Osteocyte (in vitro differentiated cells): ENCODE measurements at regions not wholly inside any gene's neighbourhood (a gene's known extent, or its start where the extent isn't known, plus 50 kb on each side); places are given as distances from the start of the nearest gene placed in this dataset.

Source experiments
- DNase-seq: peaks from one replicate; pipeline ENCODE4 v3.0.0; 2021; ENCODE audit warnings: mixed read lengths; ENCODE audit not compliant: unreplicated experiment; ENCODE audit errors: extremely low spot score
- H3K27ac Mint-ChIP-seq: one replicate; pipeline ENCODE4 v1.8.0; 2021; ENCODE audit warnings: mild to moderate bottlenecking, mixed read lengths; ENCODE audit not compliant: unreplicated experiment
- H3K27me3 Mint-ChIP-seq: one replicate; pipeline ENCODE4 v1.8.0; 2021; ENCODE audit warnings: mixed read lengths; ENCODE audit not compliant: unreplicated experiment
- H3K36me3 Mint-ChIP-seq: one replicate; pipeline ENCODE4 v1.8.0; 2021; ENCODE audit warnings: mixed read lengths; ENCODE audit not compliant: unreplicated experiment
- H3K4me1 Mint-ChIP-seq: one replicate; pipeline ENCODE4 v1.8.0; 2021; ENCODE audit warnings: mixed read lengths; ENCODE audit not compliant: unreplicated experiment
- H3K4me3 Mint-ChIP-seq: one replicate; pipeline ENCODE4 v1.8.0; 2021; ENCODE audit warnings: mild to moderate bottlenecking, moderate library complexity, mixed read lengths; ENCODE audit not compliant: unreplicated experiment
- H3K9me3 Mint-ChIP-seq: one replicate; pipeline ENCODE4 v1.8.0; 2021; ENCODE audit warnings: mixed read lengths; ENCODE audit not compliant: unreplicated experiment
- TF ChIP-seq, protein P1 (sequence below): fragments of 200-600 bp; sonication (generic); IDR thresholded peaks from 2 replicates; pipeline ENCODE4 v1.5.0; 2021; ENCODE audit warnings: antibody characterized with exemption, mild to moderate bottlenecking, moderate library complexity

- Mint-ChIP-seq H3K9me3 (peaks cover 7% of the 10 kb centered on the region), H3K27me3 (no peaks in the 10 kb centered on the region), H3K27ac (no peak overlapping the region), H3K4me1 (no peaks in the 10 kb centered on the region), H3K36me3 (no peaks in the 10 kb centered on the region), H3K4me3 (no peak overlapping the region)
- TF ChIP-seq, protein P1, sequence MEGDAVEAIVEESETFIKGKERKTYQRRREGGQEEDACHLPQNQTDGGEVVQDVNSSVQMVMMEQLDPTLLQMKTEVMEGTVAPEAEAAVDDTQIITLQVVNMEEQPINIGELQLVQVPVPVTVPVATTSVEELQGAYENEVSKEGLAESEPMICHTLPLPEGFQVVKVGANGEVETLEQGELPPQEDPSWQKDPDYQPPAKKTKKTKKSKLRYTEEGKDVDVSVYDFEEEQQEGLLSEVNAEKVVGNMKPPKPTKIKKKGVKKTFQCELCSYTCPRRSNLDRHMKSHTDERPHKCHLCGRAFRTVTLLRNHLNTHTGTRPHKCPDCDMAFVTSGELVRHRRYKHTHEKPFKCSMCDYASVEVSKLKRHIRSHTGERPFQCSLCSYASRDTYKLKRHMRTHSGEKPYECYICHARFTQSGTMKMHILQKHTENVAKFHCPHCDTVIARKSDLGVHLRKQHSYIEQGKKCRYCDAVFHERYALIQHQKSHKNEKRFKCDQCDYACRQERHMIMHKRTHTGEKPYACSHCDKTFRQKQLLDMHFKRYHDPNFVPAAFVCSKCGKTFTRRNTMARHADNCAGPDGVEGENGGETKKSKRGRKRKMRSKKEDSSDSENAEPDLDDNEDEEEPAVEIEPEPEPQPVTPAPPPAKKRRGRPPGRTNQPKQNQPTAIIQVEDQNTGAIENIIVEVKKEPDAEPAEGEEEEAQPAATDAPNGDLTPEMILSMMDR, result no peak
- DNase-seq, result no peak
Measured at GRCh38 chr13:104355041-104355670, 1288.9 kb upstream of the SLC10A2 start.

DNA sequence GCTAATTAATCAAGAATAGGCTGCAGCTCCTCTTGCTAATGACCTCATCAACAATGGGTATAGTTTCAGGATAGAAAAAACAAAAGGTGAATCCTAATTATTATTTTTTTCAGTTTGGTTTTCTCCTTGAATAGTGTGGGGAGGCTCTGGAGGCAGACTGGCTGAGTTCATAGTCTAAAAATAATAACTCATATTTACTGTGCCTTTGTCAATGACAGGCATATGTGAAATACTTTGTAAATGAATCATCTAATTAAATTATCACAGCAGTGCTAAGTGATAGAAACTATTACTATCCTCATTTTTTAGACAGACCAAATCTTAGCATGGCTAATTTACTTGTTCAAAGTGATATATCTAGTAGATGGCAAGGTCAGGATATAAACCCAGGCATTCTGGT is 1261.0 kb upstream of the SLC10A2 start:
- Mint-ChIP-seq H3K36me3 (no peaks in the 10 kb centered on the region), H3K27ac (no peak overlapping the region), H3K27me3 (no peaks in the 10 kb centered on the region), H3K4me3 (no peak overlapping the region), H3K4me1 (peaks cover 7% of the 10 kb centered on the region), H3K9me3 (peaks cover under 1% of the 10 kb centered on the region)
- TF ChIP-seq, protein P1, result no peak
- DNase-seq, result no peak

DNA sequence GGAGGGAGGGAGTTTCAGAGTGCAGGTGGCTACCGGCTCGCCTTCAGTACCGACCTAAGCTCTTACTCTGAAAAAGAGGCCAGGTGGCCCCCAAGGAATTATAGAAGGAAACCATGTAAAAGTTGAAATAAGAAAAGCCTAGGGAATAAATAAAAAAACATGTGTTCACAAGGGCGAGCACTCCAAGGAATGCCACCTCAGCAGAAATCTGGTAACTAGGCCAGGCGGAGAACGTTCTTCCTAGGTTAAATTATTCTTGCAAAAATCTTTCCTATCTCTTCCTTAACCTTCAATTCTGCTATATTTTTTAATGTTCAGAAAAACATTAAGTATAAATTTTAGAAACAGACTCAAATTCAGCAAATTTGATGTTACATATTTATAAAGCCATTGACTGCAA is 1260.3 kb upstream of the SLC10A2 start:
- Mint-ChIP-seq H3K4me3 (no peak overlapping the region), H3K9me3 (no peaks in the 10 kb centered on the region), H3K36me3 (no peaks in the 10 kb centered on the region), H3K27me3 (no peaks in the 10 kb centered on the region), H3K27ac (no peak overlapping the region), H3K4me1 (peaks cover 7% of the 10 kb centered on the region)
- TF ChIP-seq, protein P1, result no peak
- DNase-seq, result no peak

DNA sequence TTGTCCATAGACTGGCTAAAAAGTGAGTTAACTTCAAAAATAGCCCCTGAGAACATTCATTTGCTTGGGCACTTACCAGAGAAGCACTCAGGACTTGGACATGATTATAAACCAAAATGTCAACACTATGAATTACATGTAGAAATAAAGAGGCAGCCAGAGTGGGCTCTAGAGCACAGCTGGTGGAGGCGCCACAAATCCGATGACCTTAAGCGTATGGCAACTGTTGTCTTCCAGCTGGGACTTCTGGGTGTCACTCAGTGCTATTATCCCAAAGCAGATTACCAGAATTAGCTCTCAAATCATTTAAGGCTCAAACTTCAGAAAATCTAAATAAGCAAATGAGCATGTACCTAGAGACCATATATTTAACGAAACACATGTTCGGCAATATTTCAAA is 1255.5 kb upstream of the SLC10A2 start:
- Mint-ChIP-seq H3K36me3 (no peaks in the 10 kb centered on the region), H3K4me3 (no peak overlapping the region), H3K9me3 (peaks cover 5% of the 10 kb centered on the region), H3K27ac (no peak overlapping the region), H3K4me1 (peaks cover 4% of the 10 kb centered on the region), H3K27me3 (no peaks in the 10 kb centered on the region)
- DNase-seq, result no peak
- TF ChIP-seq, protein P1, result no peak

- Mint-ChIP-seq H3K4me1 (peaks cover 12% of the 10 kb centered on the region), H3K27ac (no peak overlapping the region), H3K9me3 (peaks cover 5% of the 10 kb centered on the region), H3K36me3 (no peaks in the 10 kb centered on the region), H3K4me3 (no peak overlapping the region), H3K27me3 (no peaks in the 10 kb centered on the region)
- no peak for DNase-seq
- TF ChIP-seq, protein P1, result no peak
Measured at GRCh38 chr13:104320446-104320845, 1254.2 kb upstream of the SLC10A2 start.
